GM12875 (cell line): ENCODE measurements at regions not wholly inside any gene's neighbourhood (a gene's known extent, or its start where the extent isn't known, plus 50 kb on each side); places are given as distances from the start of the nearest gene placed in this dataset.

ENCODE experiments used
- H3K4me3 ChIP-seq: one replicate; pipeline ENCODE4 v1.5.1; 2011; ENCODE audit warnings: low read depth, low read length, control low read depth
- TF ChIP-seq, protein P1 (sequence below): IDR thresholded peaks from 2 replicates; pipeline ENCODE4 v1.5.1; 2011; ENCODE audit warnings: low read depth, mild to moderate bottlenecking, control low read depth, inconsistent platforms, low read length, moderate library complexity, borderline replicate concordance; ENCODE audit not compliant: insufficient read depth

DNA sequence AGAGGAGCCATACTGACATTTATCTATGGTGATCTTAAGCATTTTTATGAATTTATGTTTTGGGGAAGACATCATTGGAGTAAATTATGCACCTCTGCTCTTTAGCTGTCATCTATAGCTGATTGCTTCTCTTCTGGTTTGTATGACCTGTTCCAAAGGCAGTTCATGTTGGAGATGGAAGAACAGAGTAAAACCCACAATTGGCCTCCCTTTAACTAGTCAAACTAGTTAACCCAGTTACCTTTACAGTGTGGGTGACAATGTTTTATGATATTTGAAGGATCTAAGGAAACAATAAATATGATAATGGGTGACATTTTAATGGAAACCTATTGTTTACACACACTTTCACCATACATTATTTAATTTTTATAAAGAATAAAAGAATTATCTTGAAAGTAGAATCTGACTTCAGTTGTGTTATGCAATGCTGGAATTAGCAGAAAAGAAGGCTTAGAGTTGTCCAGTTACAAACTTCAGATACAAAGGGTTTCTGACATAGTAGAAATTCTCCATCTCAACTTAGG lies 263.5 kb downstream of the NFKBIZ start:
- TF ChIP-seq, protein P1, sequence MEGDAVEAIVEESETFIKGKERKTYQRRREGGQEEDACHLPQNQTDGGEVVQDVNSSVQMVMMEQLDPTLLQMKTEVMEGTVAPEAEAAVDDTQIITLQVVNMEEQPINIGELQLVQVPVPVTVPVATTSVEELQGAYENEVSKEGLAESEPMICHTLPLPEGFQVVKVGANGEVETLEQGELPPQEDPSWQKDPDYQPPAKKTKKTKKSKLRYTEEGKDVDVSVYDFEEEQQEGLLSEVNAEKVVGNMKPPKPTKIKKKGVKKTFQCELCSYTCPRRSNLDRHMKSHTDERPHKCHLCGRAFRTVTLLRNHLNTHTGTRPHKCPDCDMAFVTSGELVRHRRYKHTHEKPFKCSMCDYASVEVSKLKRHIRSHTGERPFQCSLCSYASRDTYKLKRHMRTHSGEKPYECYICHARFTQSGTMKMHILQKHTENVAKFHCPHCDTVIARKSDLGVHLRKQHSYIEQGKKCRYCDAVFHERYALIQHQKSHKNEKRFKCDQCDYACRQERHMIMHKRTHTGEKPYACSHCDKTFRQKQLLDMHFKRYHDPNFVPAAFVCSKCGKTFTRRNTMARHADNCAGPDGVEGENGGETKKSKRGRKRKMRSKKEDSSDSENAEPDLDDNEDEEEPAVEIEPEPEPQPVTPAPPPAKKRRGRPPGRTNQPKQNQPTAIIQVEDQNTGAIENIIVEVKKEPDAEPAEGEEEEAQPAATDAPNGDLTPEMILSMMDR = no peak
- no peak overlapping the region for H3K4me3 ChIP-seq

DNA sequence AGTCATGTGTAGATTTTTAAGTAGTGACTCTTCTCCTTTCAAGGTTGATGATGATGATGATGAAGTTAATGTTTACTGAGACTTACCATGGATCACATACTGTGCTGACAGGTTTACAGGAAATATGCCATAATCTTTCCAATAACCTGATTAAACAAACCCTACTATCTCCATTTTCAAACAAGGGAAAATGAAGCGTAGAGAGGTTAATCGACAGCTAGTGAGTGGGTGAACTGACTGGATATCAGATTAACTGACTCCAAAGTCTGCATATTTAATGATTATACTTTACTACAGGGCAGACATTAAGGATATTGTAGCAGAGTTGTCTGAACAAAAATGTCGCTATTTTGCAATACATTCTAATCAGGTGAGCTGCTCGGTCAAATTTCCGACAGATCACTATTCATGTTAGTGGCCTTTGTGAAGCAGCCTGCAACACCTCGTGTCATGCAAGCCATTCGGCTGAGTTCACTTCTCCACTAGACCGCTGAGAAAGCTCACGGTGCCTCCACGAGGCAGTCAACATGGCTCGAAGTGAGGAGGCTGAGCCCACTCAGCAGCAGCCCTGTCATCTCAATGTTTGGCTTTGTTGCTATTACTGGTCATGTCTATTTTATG lies 264.2 kb downstream of the NFKBIZ start:
- H3K4me3 ChIP-seq = no peak overlapping the region
- TF ChIP-seq, protein P1 = no peak

DNA sequence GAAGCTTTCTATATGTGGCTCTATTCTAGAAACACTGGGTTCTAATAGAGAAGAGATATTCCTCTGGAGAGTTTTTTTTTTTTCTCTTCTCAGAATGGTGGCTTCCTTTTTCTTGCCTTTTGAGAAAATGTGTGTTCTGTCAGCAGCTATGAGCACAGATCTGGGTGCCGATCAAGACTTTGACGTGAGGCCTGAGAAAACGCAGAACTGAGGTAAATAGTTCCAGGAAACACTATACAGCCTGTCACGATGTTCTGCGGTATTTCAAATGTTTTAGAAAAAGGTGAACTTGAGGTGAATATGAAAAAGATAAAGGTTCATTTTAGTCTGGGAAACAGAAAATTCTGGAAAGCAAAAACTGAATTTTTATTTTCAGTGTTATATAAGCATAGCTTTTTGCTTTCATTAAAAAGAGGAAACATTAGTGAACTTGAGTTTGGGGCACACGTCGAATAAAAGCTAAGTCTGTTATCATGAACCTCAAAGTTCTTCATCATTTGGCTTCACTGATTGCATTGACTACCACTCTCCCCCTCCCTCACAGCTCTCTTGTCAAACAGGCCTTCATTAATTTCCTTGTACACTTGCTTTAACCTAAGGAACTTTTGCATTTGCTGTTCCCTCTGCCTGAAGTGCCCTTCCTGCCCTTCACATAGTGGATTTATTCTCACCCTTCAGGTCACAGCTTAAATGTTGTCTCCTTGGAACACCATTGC lies 265.1 kb downstream of the NFKBIZ start:
- H3K4me3 ChIP-seq = no peak overlapping the region
- TF ChIP-seq, protein P1 = no peak

DNA sequence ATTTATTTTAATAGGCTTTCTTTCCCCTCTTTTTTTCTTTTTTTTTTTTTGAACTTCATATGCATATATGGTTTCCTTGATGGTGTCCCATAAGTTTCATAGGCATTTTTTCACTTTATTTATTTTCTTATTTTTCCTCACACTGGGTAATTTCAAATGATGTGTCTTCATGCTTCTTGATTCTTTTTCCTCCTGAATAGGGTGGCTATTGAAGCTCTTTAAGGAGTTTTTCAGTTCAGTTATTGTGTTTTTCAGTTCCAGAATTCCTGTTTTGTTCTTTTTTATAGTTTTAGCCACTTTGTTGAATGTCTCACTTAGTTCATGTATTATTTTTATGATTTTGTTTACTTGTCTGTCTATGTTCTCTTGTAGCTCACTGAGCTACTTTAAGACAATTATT lies 273.2 kb downstream of the NFKBIZ start:
- no peak overlapping the region for H3K4me3 ChIP-seq
- TF ChIP-seq, protein P1 = no peak

DNA sequence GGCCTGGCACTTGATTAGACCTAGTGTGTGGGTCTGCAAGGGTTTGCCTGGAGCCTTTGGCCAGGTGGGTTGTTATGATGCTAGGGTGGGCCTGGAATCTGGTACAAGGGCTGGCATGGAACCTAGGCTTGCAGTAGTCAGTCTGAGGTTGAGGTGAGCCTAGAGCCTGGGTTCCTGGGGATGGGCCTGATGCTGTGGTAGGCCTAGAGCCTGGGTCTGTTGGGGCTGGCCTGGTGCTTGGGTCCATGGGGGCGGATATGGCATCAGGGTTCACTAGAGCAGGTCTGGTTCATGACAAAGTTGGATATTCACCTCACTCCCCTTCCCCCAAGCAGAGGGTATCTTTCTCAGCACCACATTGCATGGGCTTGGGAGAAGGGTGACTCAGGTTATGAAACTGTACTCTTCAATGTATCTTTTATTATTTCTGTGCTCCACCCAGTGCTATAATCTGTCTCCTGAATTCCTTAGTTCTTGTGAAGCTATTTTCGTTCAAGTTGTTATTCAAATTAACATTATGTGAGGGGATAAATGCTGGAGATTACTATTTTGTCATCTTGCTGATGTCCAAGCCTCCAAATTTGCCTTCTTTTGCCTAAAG lies 274.4 kb downstream of the NFKBIZ start:
- no peak overlapping the region for H3K4me3 ChIP-seq
- TF ChIP-seq, protein P1 = no peak

DNA sequence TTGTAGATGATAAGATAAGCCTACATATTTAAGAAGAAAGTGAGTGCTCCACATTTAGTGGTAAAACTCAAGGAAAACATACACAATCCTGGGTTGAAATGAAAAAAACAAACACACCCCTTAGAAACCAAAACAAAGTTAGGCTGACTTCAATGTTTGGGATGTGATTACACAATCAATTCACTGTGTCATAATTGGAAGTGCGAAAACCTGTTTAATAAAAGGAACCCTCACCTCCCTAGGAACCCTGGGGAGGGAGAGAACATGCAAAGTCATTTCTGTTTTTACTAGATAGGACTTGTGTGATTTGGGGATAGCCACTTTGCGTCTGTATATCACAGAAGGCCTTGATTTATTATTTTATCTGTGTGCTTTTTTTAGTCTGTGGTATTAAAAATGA lies 275.0 kb downstream of the NFKBIZ start:
- no peak overlapping the region for H3K4me3 ChIP-seq
- TF ChIP-seq, protein P1 = no peak
